ENCODE measurements at regions not wholly inside any gene's neighbourhood (a gene's known extent, or its start where the extent isn't known, plus 50 kb on each side); places are given as distances from the start of the nearest gene placed in this dataset.
A peak's percentile ranks its signal among the peaks of the same experiment; 100 is the strongest.
"Not testable (repeated sequence)": the region's sequence is repeated elsewhere in the genome, so short reads cannot be mapped to it uniquely, and the experiment has no call there.

DNA sequence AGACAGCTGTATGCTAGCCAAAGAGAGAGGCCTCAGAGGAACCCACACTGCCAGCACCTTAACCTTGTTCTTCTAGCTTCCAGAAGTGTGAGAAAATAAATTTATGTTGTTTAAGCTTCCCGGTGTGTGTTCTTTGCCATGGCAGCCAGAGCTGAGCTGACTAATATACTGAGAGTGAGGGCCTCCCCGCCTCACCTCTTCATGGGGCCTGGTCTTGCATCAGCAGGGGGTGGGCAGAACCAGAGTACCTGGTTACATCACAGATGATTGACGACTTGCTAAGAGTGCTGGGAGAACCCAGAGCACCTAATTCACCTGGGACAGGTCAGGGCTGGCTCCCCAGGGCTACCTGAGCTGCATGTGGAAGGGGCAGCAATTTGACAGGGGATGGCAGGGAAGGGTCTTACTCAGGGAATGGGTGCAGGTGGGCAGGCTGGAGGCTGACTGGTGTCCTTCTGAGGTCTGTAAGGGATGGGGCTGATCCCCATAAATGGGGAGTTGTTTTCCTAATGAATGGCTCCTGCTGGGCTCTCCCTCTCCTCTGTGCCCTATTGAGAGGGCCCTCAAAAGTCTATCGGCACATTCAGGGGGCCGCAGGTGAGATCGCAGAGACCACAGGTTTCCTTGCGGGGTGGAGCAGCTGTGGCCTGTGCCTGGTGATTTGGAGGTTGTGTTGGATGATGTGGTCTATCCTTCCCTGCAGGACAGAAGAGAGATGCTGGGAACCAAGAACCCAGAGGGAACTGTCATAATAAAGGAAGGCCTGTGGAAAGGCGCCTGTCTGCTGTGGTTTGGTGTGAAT, 60.6 kb upstream of the ETV3 start:
- Mint-ChIP-seq H3K36me3 (no peaks in the 10 kb centered on the region), H3K27ac (peak overlapping the region; percentile 90), H3K4me3 (peak overlapping the region; percentile 37), H3K4me1 (ENCODE audit: unreplicated experiment) (peaks cover 7% of the 10 kb centered on the region), H3K27me3 (no peaks in the 10 kb centered on the region), H3K9me3 (no peaks in the 10 kb centered on the region)
- TF ChIP-seq, protein P1, sequence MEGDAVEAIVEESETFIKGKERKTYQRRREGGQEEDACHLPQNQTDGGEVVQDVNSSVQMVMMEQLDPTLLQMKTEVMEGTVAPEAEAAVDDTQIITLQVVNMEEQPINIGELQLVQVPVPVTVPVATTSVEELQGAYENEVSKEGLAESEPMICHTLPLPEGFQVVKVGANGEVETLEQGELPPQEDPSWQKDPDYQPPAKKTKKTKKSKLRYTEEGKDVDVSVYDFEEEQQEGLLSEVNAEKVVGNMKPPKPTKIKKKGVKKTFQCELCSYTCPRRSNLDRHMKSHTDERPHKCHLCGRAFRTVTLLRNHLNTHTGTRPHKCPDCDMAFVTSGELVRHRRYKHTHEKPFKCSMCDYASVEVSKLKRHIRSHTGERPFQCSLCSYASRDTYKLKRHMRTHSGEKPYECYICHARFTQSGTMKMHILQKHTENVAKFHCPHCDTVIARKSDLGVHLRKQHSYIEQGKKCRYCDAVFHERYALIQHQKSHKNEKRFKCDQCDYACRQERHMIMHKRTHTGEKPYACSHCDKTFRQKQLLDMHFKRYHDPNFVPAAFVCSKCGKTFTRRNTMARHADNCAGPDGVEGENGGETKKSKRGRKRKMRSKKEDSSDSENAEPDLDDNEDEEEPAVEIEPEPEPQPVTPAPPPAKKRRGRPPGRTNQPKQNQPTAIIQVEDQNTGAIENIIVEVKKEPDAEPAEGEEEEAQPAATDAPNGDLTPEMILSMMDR (conservative IDR thresholded peaks at IDR 0.05) = no peak
- no peak for DNase-seq (ENCODE audit: extremely low spot score, unreplicated experiment)

DNA sequence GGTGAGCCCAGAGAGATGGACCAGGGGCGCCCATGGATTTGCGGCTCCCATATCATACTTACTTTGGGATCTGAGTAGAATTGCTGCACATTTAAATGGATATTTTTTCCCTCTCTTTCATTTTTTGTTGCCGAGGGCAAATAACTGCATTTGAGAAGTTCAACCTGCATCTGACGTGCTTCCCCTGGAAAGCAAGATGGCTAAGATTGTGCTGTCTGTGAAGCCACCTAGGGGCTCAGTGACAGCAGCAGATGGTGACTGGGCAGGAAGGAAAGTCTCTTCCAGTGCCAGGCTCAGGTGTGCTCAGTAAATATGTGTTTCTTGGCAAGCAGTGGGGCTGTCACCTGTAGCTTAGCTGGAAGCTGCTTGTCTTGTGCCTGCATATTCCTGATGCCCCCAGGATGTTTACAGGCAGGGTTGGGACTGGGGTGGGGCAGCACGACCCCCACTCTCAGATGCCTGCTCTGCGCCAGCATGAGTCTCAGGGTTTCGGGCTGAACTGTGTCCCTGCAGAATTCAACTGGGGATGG, 59.8 kb upstream of the ETV3 start:
- H3K4me1 Mint-ChIP-seq (ENCODE audit: unreplicated experiment) = peaks cover 14% of the 10 kb centered on the region
- DNase-seq (ENCODE audit: extremely low spot score, unreplicated experiment) = no peak

DNA sequence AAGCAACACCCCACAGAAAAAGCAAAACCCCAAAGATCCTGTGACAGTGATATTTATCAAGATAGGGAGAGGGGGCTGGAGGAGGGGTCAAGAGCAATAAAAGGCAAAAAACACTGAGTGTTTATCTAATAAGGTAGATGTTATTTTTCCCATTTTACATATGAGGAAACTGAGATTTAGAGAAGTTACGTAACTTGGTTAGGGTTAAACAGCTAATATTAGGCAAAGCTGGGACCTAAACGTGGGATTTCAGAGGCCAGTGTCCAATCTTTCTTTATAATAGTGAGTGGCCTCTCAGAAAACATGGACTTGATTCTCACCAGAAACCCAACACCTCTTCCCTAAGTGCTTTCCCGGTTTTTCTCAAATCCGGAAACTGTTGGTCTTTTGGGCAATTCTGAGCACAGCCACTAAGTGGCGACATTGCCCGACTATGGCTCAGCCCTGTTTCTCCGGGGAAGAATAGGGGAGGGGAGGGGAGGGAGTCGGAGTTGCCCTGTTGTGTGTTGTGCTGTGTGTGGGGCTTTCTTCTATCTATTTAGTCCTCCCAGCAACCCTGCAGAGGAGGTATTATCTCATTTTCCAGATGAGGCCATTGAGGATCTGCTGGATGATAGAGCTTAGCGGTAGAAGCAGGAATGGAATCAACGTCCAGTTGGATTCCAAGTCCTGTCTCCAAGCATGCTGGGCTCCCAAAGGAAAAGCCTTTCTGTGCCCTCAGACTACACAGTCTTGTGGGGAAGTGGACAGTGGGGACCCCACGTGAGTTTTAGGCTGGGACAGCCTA, 58.7 kb upstream of the ETV3 start:
- not testable (repeated sequence) for H3K27me3 Mint-ChIP-seq; H3K27ac Mint-ChIP-seq; DNase-seq (ENCODE audit: extremely low spot score, unreplicated experiment); H3K4me3 Mint-ChIP-seq; H3K36me3 Mint-ChIP-seq; H3K9me3 Mint-ChIP-seq
- peaks cover 19% of the 10 kb centered on the region for H3K4me1 Mint-ChIP-seq (ENCODE audit: unreplicated experiment)
- TF ChIP-seq, protein P1 (conservative IDR thresholded peaks at IDR 0.05) = peak; percentile 70

More for the DNA sequence above, 59.8 kb upstream of the ETV3 start:
- Mint-ChIP-seq H3K36me3 (no peaks in the 10 kb centered on the region), H3K4me3 (no peak overlapping the region), H3K27ac (peak overlapping the region; percentile 90), H3K9me3 (no peaks in the 10 kb centered on the region), H3K27me3 (no peaks in the 10 kb centered on the region)
- TF ChIP-seq, protein P1 (conservative IDR thresholded peaks at IDR 0.05) = no peak

DNA sequence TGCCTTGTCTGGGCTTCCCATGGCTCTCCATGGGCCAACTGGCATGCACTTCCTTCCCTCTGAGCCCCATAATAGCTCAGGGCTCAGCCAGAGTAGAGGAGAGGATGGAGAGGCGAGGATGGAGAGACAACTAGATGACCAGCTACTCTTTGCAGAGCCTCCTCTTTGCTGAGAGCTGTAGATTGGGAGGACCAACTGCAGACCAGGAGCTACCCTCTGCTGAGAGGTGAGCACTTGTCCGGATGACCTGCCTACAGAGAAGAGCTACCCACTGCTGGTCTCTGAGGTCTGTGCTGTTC, 58.0 kb upstream of the ETV3 start:
- peaks cover 19% of the 10 kb centered on the region for H3K4me1 Mint-ChIP-seq (ENCODE audit: unreplicated experiment)
- H3K36me3 Mint-ChIP-seq = no peaks in the 10 kb centered on the region
- peaks cover 4% of the 10 kb centered on the region for H3K27me3 Mint-ChIP-seq
- H3K27ac Mint-ChIP-seq = no peak overlapping the region
- no peak for DNase-seq (ENCODE audit: extremely low spot score, unreplicated experiment)
- TF ChIP-seq, protein P1 (conservative IDR thresholded peaks at IDR 0.05) = no peak
- no peak overlapping the region for H3K4me3 Mint-ChIP-seq
- H3K9me3 Mint-ChIP-seq = no peaks in the 10 kb centered on the region

DNA sequence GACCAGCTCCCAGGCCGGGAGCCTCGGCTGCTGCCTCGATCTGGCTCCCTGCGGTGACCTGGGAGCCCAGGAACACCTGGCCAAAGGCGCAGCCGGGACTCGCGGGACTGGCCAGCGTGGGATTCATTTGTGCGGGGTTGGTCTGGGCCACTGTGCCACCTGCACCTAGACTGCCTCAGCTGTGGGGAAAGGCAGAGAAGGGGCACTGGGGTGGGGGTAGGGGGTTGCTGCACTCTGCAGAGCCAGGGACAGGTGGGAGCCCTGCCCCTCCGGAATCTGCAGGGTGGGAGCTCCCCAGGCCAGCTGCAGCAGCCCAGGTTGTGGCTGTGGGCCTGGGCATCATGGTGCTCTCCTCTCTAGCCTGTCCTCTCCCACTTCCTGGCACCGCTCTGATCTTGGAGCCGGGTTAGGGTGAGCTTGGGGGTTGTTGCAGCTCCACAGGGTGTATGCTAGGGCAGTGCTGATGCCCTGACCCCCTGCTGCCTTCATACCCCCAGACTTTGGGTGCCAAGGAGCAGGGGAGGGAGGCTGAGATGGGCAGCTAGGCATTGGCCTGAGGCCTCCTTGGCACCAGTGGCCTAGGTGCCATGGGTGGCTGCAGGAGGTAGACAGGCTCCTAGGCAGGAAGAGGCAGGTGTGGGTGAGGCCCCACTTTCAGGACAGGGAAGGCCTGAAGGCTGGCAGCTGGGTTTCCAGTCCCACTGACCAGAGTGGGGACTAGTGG, 57.5 kb upstream of the ETV3 start:
- Mint-ChIP-seq H3K27me3 (peaks cover 4% of the 10 kb centered on the region), H3K9me3 (no peaks in the 10 kb centered on the region), H3K4me1 (ENCODE audit: unreplicated experiment) (peaks cover 19% of the 10 kb centered on the region), H3K36me3 (no peaks in the 10 kb centered on the region), H3K4me3 (no peak overlapping the region), H3K27ac (no peak overlapping the region)
- no peak for DNase-seq (ENCODE audit: extremely low spot score, unreplicated experiment)
- TF ChIP-seq, protein P1 (conservative IDR thresholded peaks at IDR 0.05) = no peak
